Fibroblast of the aortic adventitia (primary cell): ENCODE measurements at regions not wholly inside any gene's neighbourhood (a gene's known extent, or its start where the extent isn't known, plus 50 kb on each side); places are given as distances from the start of the nearest gene placed in this dataset.
"Not testable (repeated sequence)": the region's sequence is repeated elsewhere in the genome, so short reads cannot be mapped to it uniquely, and the experiment has no call there.

ENCODE experiments used
- DNase-seq: peaks from one replicate; pipeline ENCODE4 v3.0.0-alpha.2; 2010; ENCODE audit warnings: low read depth
- H3K4me3 ChIP-seq: 2 replicates; pipeline ENCODE4 v1.5.1; 2011; ENCODE audit warnings: low read depth, mild to moderate bottlenecking, control low read depth, low read length, moderate library complexity
- CTCF ChIP-seq: IDR thresholded peaks from 2 replicates; pipeline ENCODE4 v1.5.1; 2011; ENCODE audit warnings: mild to moderate bottlenecking, low read length, control low read depth, inconsistent platforms; ENCODE audit not compliant: insufficient read depth

- TF ChIP-seq CTCF, result peak; percentile 41
- no peak overlapping the region for H3K4me3 ChIP-seq
- peak; percentile 48 for DNase-seq
Measured at GRCh38 chr3:146382386-146382785, 87.0 kb downstream of the PLSCR2 start.

GRCh38 chr3:146380046-146380445, 89.3 kb downstream of the PLSCR2 start:
- no peak for DNase-seq
- no peak for TF ChIP-seq CTCF
- H3K4me3 ChIP-seq, result no peak overlapping the region

- TF ChIP-seq CTCF, result no peak
- DNase-seq, result peak; percentile 45
Measured at GRCh38 chr3:146375219-146375618, 94.1 kb downstream of the PLSCR2 start.

GRCh38 chr3:146374146-146374545, 95.2 kb downstream of the PLSCR2 start:
- TF ChIP-seq CTCF, result no peak
- peak; percentile 55 for DNase-seq
- no peak overlapping the region for H3K4me3 ChIP-seq

More at GRCh38 chr3:146375219-146375618, 94.1 kb downstream of the PLSCR2 start:
- no peak overlapping the region for H3K4me3 ChIP-seq

- TF ChIP-seq CTCF, result no peak
- no peak overlapping the region for H3K4me3 ChIP-seq
- DNase-seq, result no peak
Measured at GRCh38 chr3:146371902-146372301, 97.5 kb downstream of the PLSCR2 start.

- no peak overlapping the region for H3K4me3 ChIP-seq
- DNase-seq, result no peak
- TF ChIP-seq CTCF, result no peak
Measured at GRCh38 chr3:146368882-146369523, 100.4 kb downstream of the PLSCR2 start.

GRCh38 chr3:146359841-146360240, 108.9 kb upstream of the PLSCR4 start:
- TF ChIP-seq CTCF, result no peak
- DNase-seq, result no peak
- no peak overlapping the region for H3K4me3 ChIP-seq

GRCh38 chr3:146354421-146354820, 103.5 kb upstream of the PLSCR4 start:
- H3K4me3 ChIP-seq, DNase-seq: not testable (repeated sequence)
